Endothelial cell of umbilical vein (primary cell): ENCODE measurements at regions not wholly inside any gene's neighbourhood (a gene's known extent, or its start where the extent isn't known, plus 50 kb on each side); places are given as distances from the start of the nearest gene placed in this dataset.

Experiments
- BruUV-seq: library from RNA; stranded (reverse); fragments of 400-500 nt; replicated peaks from 2 replicates; lab custom pipeline; 2021; lab: Mats Ljungman, UMichigan
- CTCF ChIA-PET: fragments of 300-600, 350-600 bp; sonication (Branson Sonifier 250); formaldehyde crosslinking; loops from one replicate; lab custom pipeline; 2021; ENCODE audit warnings: antibody characterized with exemption, inconsistent platforms; lab: Charles Lee
- POLR2A ChIA-PET: fragments of 300-600, 350-600 bp; sonication (Branson Sonifier 250); formaldehyde crosslinking; loops from one replicate; lab custom pipeline; 2021; ENCODE audit warnings: antibody characterized with exemption, inconsistent platforms; lab: Charles Lee
- DNase-seq: peaks from one replicate; pipeline ENCODE4 v3.0.0-alpha.2; 2011; ENCODE audit warnings: low read depth, low spot score
- FAIRE-seq: peaks from 2 replicates; lab custom pipeline; 2011; peaks lifted over from hg19 to GRCh38; lab: Jason Lieb, UNC
- H2AFZ ChIP-seq: 2 replicates; pipeline ENCODE4 v1.6.0; 2012; ENCODE audit warnings: low read depth, low read length, control low read depth, inconsistent platforms
- H3K27ac ChIP-seq: 2 replicates; pipeline ENCODE4 v1.5.1; 2011; ENCODE audit warnings: low read depth, mild to moderate bottlenecking, control low read depth, low read length, moderate library complexity; ENCODE audit not compliant: insufficient read depth
- H3K27me3 ChIP-seq, 2 experiments: 2 replicates each; pipeline versions ENCODE4 v1.6.0 to v1.6.1; 2011; ENCODE audit warnings: low read length in 2 of 2, mixed read lengths in 1 of 2; ENCODE audit not compliant: control insufficient read depth in 2 of 2, insufficient read depth in 2 of 2
- H3K36me3 ChIP-seq, 2 experiments: 2 replicates in 1 of 2; 3 replicates in 1 of 2; pipeline ENCODE4 v1.5.1; 2011; ENCODE audit warnings: low read length in 2 of 2, mild to moderate bottlenecking in 1 of 2, moderate library complexity in 1 of 2; ENCODE audit not compliant: control insufficient read depth in 2 of 2, insufficient read depth in 2 of 2; ENCODE audit errors: extremely low read depth in 1 of 2
- H3K4me1 ChIP-seq: 3 replicates; pipeline ENCODE4 v1.5.1; 2011; ENCODE audit warnings: mild to moderate bottlenecking, low read length; ENCODE audit not compliant: control insufficient read depth, insufficient read depth; ENCODE audit errors: extremely low read depth
- H3K4me2 ChIP-seq: 2 replicates; pipeline ENCODE4 v1.6.1; 2011; ENCODE audit warnings: low read length, control low read depth, mixed read lengths; ENCODE audit not compliant: insufficient read depth
- H3K4me3 ChIP-seq, 3 experiments: fragments of 200-600 bp in 1 of 3; sonication (generic), shearing (Covaris generic) in 1 of 3; replicated peaks in 1 of 3; 2 replicates each; pipeline ENCODE4 v1.5.1; 2011 to 2016; ENCODE audit warnings: control low read depth in 3 of 3, low read length in 3 of 3, mild to moderate bottlenecking in 2 of 3, inconsistent platforms in 1 of 3, low read depth in 1 of 3, moderate library complexity in 1 of 3; ENCODE audit not compliant: insufficient read depth in 1 of 3
- H3K79me2 ChIP-seq: 2 replicates; pipeline ENCODE4 v1.6.0; 2012; ENCODE audit warnings: low read length, inconsistent platforms; ENCODE audit not compliant: control insufficient read depth, insufficient read depth
- H3K9ac ChIP-seq: replicated peaks from 2 replicates; pipeline ENCODE3; 2011; ENCODE audit warnings: low read length, control low read depth; ENCODE audit not compliant: insufficient read depth; ENCODE audit errors: extremely low read depth
- H3K9me1 ChIP-seq: replicated peaks from 3 replicates; pipeline ENCODE4 v1.6.0; 2011; ENCODE audit warnings: mild to moderate bottlenecking, low read length; ENCODE audit not compliant: control insufficient read depth, insufficient read depth; ENCODE audit errors: extremely low read depth
- H3K9me3 ChIP-seq: replicated peaks from 2 replicates; pipeline ENCODE4 v1.5.1; 2012; ENCODE audit warnings: low read length, inconsistent platforms; ENCODE audit not compliant: control insufficient read depth, insufficient read depth
- H4K20me1 ChIP-seq: replicated peaks from 2 replicates; pipeline ENCODE3; 2011; ENCODE audit warnings: mild to moderate bottlenecking, low read length; ENCODE audit not compliant: control insufficient read depth, insufficient read depth; ENCODE audit errors: extremely low read depth
- EZH2 ChIP-seq: IDR thresholded peaks from 2 replicates; pipeline ENCODE4 v1.6.1; 2012; ENCODE audit warnings: borderline replicate concordance, low read depth, mild to moderate bottlenecking, moderate library complexity, low read length, inconsistent platforms; ENCODE audit not compliant: severe bottlenecking
- FOS ChIP-seq: IDR thresholded peaks from 2 replicates; pipeline ENCODE4 v1.6.1; 2011; ENCODE audit warnings: mild to moderate bottlenecking, low read length, moderate library complexity, borderline replicate concordance; ENCODE audit not compliant: insufficient read depth
- GATA2 ChIP-seq: IDR thresholded peaks from 2 replicates; pipeline ENCODE4 v1.7.0; 2011; ENCODE audit warnings: low read depth, mild to moderate bottlenecking, moderate library complexity, mixed read lengths, low read length; ENCODE audit not compliant: insufficient read length, insufficient read depth
- JUN ChIP-seq: IDR thresholded peaks from 2 replicates; pipeline ENCODE4 v1.6.1; 2011; ENCODE audit warnings: borderline replicate concordance, low read depth; ENCODE audit not compliant: insufficient read length, insufficient read depth
- MYC ChIP-seq: IDR thresholded peaks from one replicate; pipeline ENCODE4 v1.6.1; 2011; ENCODE audit warnings: mild to moderate bottlenecking, low read depth, low read length
- POLR2A ChIP-seq: IDR thresholded peaks from 2 replicates; pipeline ENCODE4 v1.6.1; 2012; ENCODE audit warnings: low read depth, mild to moderate bottlenecking, control low read depth, low read length
- POLR2AphosphoS5 ChIP-seq: IDR thresholded peaks from 2 replicates; pipeline ENCODE4 v1.6.1; 2012; ENCODE audit warnings: low read depth, mild to moderate bottlenecking, control low read depth, low read length, moderate library complexity; ENCODE audit not compliant: insufficient read depth
- dilution Hi-C: fragments of 300-500 bp; cut with MboI; formaldehyde crosslinking; loops from one replicate; pipeline ENCODE4 v1.15.0; 2019; ENCODE audit warnings: low sequenced_read_pairs; ENCODE audit not compliant: extremely low pct_ligation_motif_present
- intact Hi-C: fragments of 100-400 bp; cut with micrococcal nuclease; formaldehyde crosslinking; loops from one replicate; pipeline ENCODE4 v1.10.0; 2022
- TF ChIP-seq, protein P1 (sequence below), 2 donors: IDR thresholded peaks; 1 replicate in 1 of 2; 2 replicates in 1 of 2; pipeline ENCODE4 v1.5.1; 2011; ENCODE audit warnings: low read length in 2 of 2, mild to moderate bottlenecking in 2 of 2, moderate library complexity in 2 of 2, control low read depth in 1 of 2, inconsistent platforms in 1 of 2, low read depth in 1 of 2; ENCODE audit not compliant: insufficient read depth in 1 of 2; ENCODE audit errors: extremely low read depth in 1 of 2
- TF ChIP-seq, protein P2 (sequence below): IDR thresholded peaks from 2 replicates; pipeline ENCODE4 v1.6.1; 2011; ENCODE audit not compliant: insufficient read depth, insufficient read length

DNA sequence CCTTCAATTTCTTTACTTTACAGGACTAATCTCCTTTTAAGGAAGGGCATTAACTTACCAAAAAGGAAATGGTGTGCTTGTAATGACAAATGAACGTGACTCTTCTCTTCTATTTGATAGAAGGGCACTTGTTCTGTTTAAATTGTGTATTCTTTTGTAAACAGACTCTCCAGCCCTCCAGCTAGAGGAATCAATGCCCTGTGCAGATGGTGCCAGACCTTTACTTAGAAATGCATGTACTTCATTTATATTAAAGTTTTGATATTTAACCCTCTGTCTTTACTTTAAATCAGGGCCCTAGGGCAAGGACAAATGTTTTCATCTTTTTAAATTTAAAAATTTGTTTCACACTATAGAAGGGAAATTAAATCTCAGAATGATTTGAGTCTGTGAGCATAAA, 355.1 kb downstream of the GBE1 start:
- H3K27ac ChIP-seq: no peak overlapping the region
- BruUV-seq: no TSS peak
- H3K27me3 ChIP-seq: no peaks in the 10 kb centered on the region
- intact Hi-C loops: no loop called here
- H3K9me1 ChIP-seq: no peaks in the 10 kb centered on the region
- no peaks in the 10 kb centered on the region for H4K20me1 ChIP-seq
- CTCF ChIA-PET: interaction anchor here (0.7 kb wide), 1 partner anchor 13 kb away, joined by 3 read pairs; no protein-coding TSS in a partner anchor
- H2AFZ ChIP-seq: no peak overlapping the region
- TF ChIP-seq POLR2AphosphoS5 (no peak), MYC (no peak), POLR2A (no peak), FOS (no peak), GATA2 (no peak), JUN (no peak), EZH2 (no peak)
- TF ChIP-seq, protein P1, sequence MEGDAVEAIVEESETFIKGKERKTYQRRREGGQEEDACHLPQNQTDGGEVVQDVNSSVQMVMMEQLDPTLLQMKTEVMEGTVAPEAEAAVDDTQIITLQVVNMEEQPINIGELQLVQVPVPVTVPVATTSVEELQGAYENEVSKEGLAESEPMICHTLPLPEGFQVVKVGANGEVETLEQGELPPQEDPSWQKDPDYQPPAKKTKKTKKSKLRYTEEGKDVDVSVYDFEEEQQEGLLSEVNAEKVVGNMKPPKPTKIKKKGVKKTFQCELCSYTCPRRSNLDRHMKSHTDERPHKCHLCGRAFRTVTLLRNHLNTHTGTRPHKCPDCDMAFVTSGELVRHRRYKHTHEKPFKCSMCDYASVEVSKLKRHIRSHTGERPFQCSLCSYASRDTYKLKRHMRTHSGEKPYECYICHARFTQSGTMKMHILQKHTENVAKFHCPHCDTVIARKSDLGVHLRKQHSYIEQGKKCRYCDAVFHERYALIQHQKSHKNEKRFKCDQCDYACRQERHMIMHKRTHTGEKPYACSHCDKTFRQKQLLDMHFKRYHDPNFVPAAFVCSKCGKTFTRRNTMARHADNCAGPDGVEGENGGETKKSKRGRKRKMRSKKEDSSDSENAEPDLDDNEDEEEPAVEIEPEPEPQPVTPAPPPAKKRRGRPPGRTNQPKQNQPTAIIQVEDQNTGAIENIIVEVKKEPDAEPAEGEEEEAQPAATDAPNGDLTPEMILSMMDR (IDR thresholded peaks at IDR 0.05; ENCODE audit: extremely low read depth in 1 of 2, insufficient read depth in 1 of 2, low read depth in 1 of 2, low read length in 2 of 2): no peak
- TF ChIP-seq, protein P2, sequence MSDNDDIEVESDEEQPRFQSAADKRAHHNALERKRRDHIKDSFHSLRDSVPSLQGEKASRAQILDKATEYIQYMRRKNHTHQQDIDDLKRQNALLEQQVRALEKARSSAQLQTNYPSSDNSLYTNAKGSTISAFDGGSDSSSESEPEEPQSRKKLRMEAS: no peak
- H3K4me2 ChIP-seq: no peak overlapping the region
- POLR2A ChIA-PET: no interaction called here
- DNase-seq: no peak
- H3K4me1 ChIP-seq: no peaks in the 10 kb centered on the region
- no peak overlapping the region for H3K9ac ChIP-seq
- no peak for FAIRE-seq
- H3K4me3 ChIP-seq: no peak overlapping the region
- no peaks in the 10 kb centered on the region for H3K36me3 ChIP-seq
- H3K79me2 ChIP-seq: no peaks in the 10 kb centered on the region
- H3K9me3 ChIP-seq: no peaks in the 10 kb centered on the region
- dilution Hi-C loops: no loop called here
